Activated CD8-positive, alpha-beta T cell treated with anti-CD3 and anti-CD28 coated beads, Interleukin-2, amount 10 ng/mL, durations not matched to agents 7 days and 5 days (primary cell): ENCODE measurements at regions not wholly inside any gene's neighbourhood (a gene's known extent, or its start where the extent isn't known, plus 50 kb on each side); places are given as distances from the start of the nearest gene placed in this dataset.

ENCODE experiments used
- ATAC-seq: fragments of 150-1000 bp; cut with Tn5 transposase; one replicate; pipeline ENCODE4 v1.10.0; 2021; ENCODE audit warnings: moderate library complexity
- CTCF ChIA-PET: fragments of 350-600 bp; sonication (Branson Sonifier 250); formaldehyde crosslinking; loops from one replicate; lab custom pipeline; 2021; ENCODE audit warnings: antibody characterized with exemption; lab: Charles Lee
- POLR2A ChIA-PET: fragments of 350-600 bp; sonication (Branson Sonifier 250); formaldehyde crosslinking; loops from one replicate; lab custom pipeline; 2021; ENCODE audit warnings: antibody characterized with exemption; lab: Charles Lee
- DNase-seq: peaks from one replicate; pipeline ENCODE4 v3.0.0-alpha.2; 2020
- H3K27ac Mint-ChIP-seq: one replicate; pipeline ENCODE4 v1.8.0; 2021; ENCODE audit warnings: mild to moderate bottlenecking, mixed read lengths
- H3K27me3 Mint-ChIP-seq: one replicate; pipeline ENCODE4 v1.8.0; 2021; ENCODE audit warnings: low read depth, mixed read lengths
- H3K36me3 Mint-ChIP-seq: one replicate; pipeline ENCODE4 v1.8.0; 2021; ENCODE audit warnings: low read depth, mixed read lengths
- H3K4me1 Mint-ChIP-seq: one replicate; pipeline ENCODE4 v1.8.0; 2021; ENCODE audit warnings: low read depth, mixed read lengths
- H3K4me3 Mint-ChIP-seq: one replicate; pipeline ENCODE4 v1.8.0; 2021; ENCODE audit warnings: mild to moderate bottlenecking, mixed read lengths
- H3K9me3 Mint-ChIP-seq: one replicate; pipeline ENCODE4 v1.8.0; 2022; ENCODE audit warnings: mixed read lengths; ENCODE audit not compliant: insufficient read depth

- H3K4me1 Mint-ChIP-seq = no peaks in the 10 kb centered on the region
- H3K27me3 Mint-ChIP-seq = peaks cover 2% of the 10 kb centered on the region
- no peaks in the 10 kb centered on the region for H3K36me3 Mint-ChIP-seq
- no peaks in the 10 kb centered on the region for H3K9me3 Mint-ChIP-seq
- POLR2A ChIA-PET = no interaction called here
- CTCF ChIA-PET = no interaction called here
- DNase-seq (no peak), ATAC-seq (no peak)
- no peak overlapping the region for H3K27ac Mint-ChIP-seq
- H3K4me3 Mint-ChIP-seq = no peak overlapping the region
Measured at GRCh38 chr3:69458803-69459365, 73.0 kb upstream of the FRMD4B start.

- DNase-seq (no peak), ATAC-seq (no peak)
- no peaks in the 10 kb centered on the region for H3K9me3 Mint-ChIP-seq
- peaks cover 2% of the 10 kb centered on the region for H3K27me3 Mint-ChIP-seq
- no peaks in the 10 kb centered on the region for H3K36me3 Mint-ChIP-seq
- no peak overlapping the region for H3K27ac Mint-ChIP-seq
- ChIA-PET CTCF (no interaction called here), POLR2A (no interaction called here)
- no peak overlapping the region for H3K4me3 Mint-ChIP-seq
- no peaks in the 10 kb centered on the region for H3K4me1 Mint-ChIP-seq
Measured at GRCh38 chr3:69456631-69457030, 70.7 kb upstream of the FRMD4B start.

GRCh38 chr3:69454204-69454787, 68.4 kb upstream of the FRMD4B start:
- ChIA-PET CTCF (no interaction called here), POLR2A (no interaction called here)
- Mint-ChIP-seq H3K4me1 (no peaks in the 10 kb centered on the region), H3K27ac (no peak overlapping the region), H3K4me3 (no peak overlapping the region), H3K27me3 (peaks cover 2% of the 10 kb centered on the region), H3K36me3 (no peaks in the 10 kb centered on the region), H3K9me3 (no peaks in the 10 kb centered on the region)
- no peak for DNase-seq
- ATAC-seq = no peak

- Mint-ChIP-seq H3K36me3 (no peaks in the 10 kb centered on the region), H3K9me3 (no peaks in the 10 kb centered on the region), H3K4me3 (no peak overlapping the region), H3K27me3 (no peaks in the 10 kb centered on the region), H3K27ac (no peak overlapping the region), H3K4me1 (no peaks in the 10 kb centered on the region)
- CTCF ChIA-PET = interaction anchor here (1.0 kb wide), 1 partner anchor 12 kb away, joined by 5 read pairs; no protein-coding TSS in a partner anchor
- POLR2A ChIA-PET = no interaction called here
- no peak for ATAC-seq
- no peak for DNase-seq
Measured at GRCh38 chr3:69452295-69452694, 66.4 kb upstream of the FRMD4B start.

- H3K4me3 Mint-ChIP-seq = no peak overlapping the region
- no peaks in the 10 kb centered on the region for H3K27me3 Mint-ChIP-seq
- DNase-seq (no peak), ATAC-seq (no peak)
- CTCF ChIA-PET = interaction anchor here (1.0 kb wide), 1 partner anchor 11 kb away, joined by 5 read pairs; no protein-coding TSS in a partner anchor
- POLR2A ChIA-PET = no interaction called here
- H3K4me1 Mint-ChIP-seq = no peaks in the 10 kb centered on the region
- H3K27ac Mint-ChIP-seq = no peak overlapping the region
- no peaks in the 10 kb centered on the region for H3K9me3 Mint-ChIP-seq
- no peaks in the 10 kb centered on the region for H3K36me3 Mint-ChIP-seq
Measured at GRCh38 chr3:69451594-69451993, 65.7 kb upstream of the FRMD4B start.

- POLR2A ChIA-PET = no interaction called here
- CTCF ChIA-PET = no interaction called here
Measured at GRCh38 chr3:69448877-69449276, 63.0 kb upstream of the FRMD4B start.

GRCh38 chr3:69446402-69447072, 60.6 kb upstream of the FRMD4B start:
- ATAC-seq (no peak), DNase-seq (no peak)
- ChIA-PET POLR2A (no interaction called here), CTCF (no interaction called here)
- Mint-ChIP-seq H3K4me1 (no peaks in the 10 kb centered on the region), H3K4me3 (no peak overlapping the region), H3K36me3 (no peaks in the 10 kb centered on the region), H3K9me3 (no peaks in the 10 kb centered on the region), H3K27ac (no peak overlapping the region), H3K27me3 (no peaks in the 10 kb centered on the region)

More at GRCh38 chr3:69448877-69449276, 63.0 kb upstream of the FRMD4B start:
- ATAC-seq (no peak), DNase-seq (no peak)
- Mint-ChIP-seq H3K9me3 (no peaks in the 10 kb centered on the region), H3K27me3 (no peaks in the 10 kb centered on the region), H3K27ac (no peak overlapping the region), H3K4me3 (no peak overlapping the region), H3K4me1 (no peaks in the 10 kb centered on the region), H3K36me3 (no peaks in the 10 kb centered on the region)

GRCh38 chr3:69445498-69445897, 59.6 kb upstream of the FRMD4B start:
- Mint-ChIP-seq H3K27me3 (no peaks in the 10 kb centered on the region), H3K4me3 (no peak overlapping the region), H3K9me3 (no peaks in the 10 kb centered on the region), H3K36me3 (no peaks in the 10 kb centered on the region), H3K27ac (no peak overlapping the region), H3K4me1 (no peaks in the 10 kb centered on the region)
- POLR2A ChIA-PET = no interaction called here
- CTCF ChIA-PET = no interaction called here
- DNase-seq (no peak), ATAC-seq (no peak)

- ChIA-PET POLR2A (no interaction called here), CTCF (no interaction called here)
- DNase-seq (no peak), ATAC-seq (no peak)
- Mint-ChIP-seq H3K27ac (no peak overlapping the region), H3K36me3 (no peaks in the 10 kb centered on the region), H3K4me1 (no peaks in the 10 kb centered on the region), H3K9me3 (no peaks in the 10 kb centered on the region), H3K27me3 (no peaks in the 10 kb centered on the region), H3K4me3 (no peak overlapping the region)
Measured at GRCh38 chr3:69445024-69445423, 59.1 kb upstream of the FRMD4B start.

- no peak overlapping the region for H3K4me3 Mint-ChIP-seq
- H3K27ac Mint-ChIP-seq = no peak overlapping the region
- no peaks in the 10 kb centered on the region for H3K9me3 Mint-ChIP-seq
- ChIA-PET POLR2A (no interaction called here), CTCF (interaction anchor here (1.5 kb wide), 2 partner anchors 10 to 282 kb away, joined by 3 read pairs; no protein-coding TSS in a partner anchor)
- H3K4me1 Mint-ChIP-seq = no peaks in the 10 kb centered on the region
- H3K36me3 Mint-ChIP-seq = no peaks in the 10 kb centered on the region
- no peaks in the 10 kb centered on the region for H3K27me3 Mint-ChIP-seq
- ATAC-seq (no peak), DNase-seq (no peak)
Measured at GRCh38 chr3:69443457-69443920, 57.6 kb upstream of the FRMD4B start.

GRCh38 chr3:69442771-69443311, 57.0 kb upstream of the FRMD4B start:
- ATAC-seq (no peak), DNase-seq (no peak)
- POLR2A ChIA-PET = no interaction called here
- Mint-ChIP-seq H3K36me3 (no peaks in the 10 kb centered on the region), H3K27me3 (no peaks in the 10 kb centered on the region), H3K27ac (no peak overlapping the region), H3K9me3 (no peaks in the 10 kb centered on the region), H3K4me1 (no peaks in the 10 kb centered on the region), H3K4me3 (no peak overlapping the region)
- CTCF ChIA-PET = interaction anchor here (1.5 kb wide), 2 partner anchors 9 to 281 kb away, joined by 3 read pairs; no protein-coding TSS in a partner anchor

- ATAC-seq = no peak
- POLR2A ChIA-PET = no interaction called here
- no peaks in the 10 kb centered on the region for H3K27me3 Mint-ChIP-seq
- no peak overlapping the region for H3K27ac Mint-ChIP-seq
- DNase-seq = no peak
- no peaks in the 10 kb centered on the region for H3K4me1 Mint-ChIP-seq
- no peak overlapping the region for H3K4me3 Mint-ChIP-seq
- CTCF ChIA-PET = interaction anchor here (1.0 to 1.8 kb wide), 4 partner anchors 32 to 324 kb away, joined by 3 to 10 read pairs (median 4); no protein-coding TSS in a partner anchor
- H3K36me3 Mint-ChIP-seq = no peaks in the 10 kb centered on the region
- no peaks in the 10 kb centered on the region for H3K9me3 Mint-ChIP-seq
Measured at GRCh38 chr3:69441732-69442131, 55.8 kb upstream of the FRMD4B start.
